ENCODE measurements at regions not wholly inside any gene's neighbourhood (a gene's known extent, or its start where the extent isn't known, plus 50 kb on each side); places are given as distances from the start of the nearest gene placed in this dataset.

- H3K27me3 Mint-ChIP-seq: no peaks in the 10 kb centered on the region
- H3K36me3 Mint-ChIP-seq: no peaks in the 10 kb centered on the region
- H3K27ac Mint-ChIP-seq: no peak overlapping the region
- peaks cover 9% of the 10 kb centered on the region for H3K4me1 Mint-ChIP-seq (ENCODE audit: unreplicated experiment)
- H3K9me3 Mint-ChIP-seq: no peaks in the 10 kb centered on the region
- H3K4me3 Mint-ChIP-seq: no peak overlapping the region
- TF ChIP-seq, protein P1, sequence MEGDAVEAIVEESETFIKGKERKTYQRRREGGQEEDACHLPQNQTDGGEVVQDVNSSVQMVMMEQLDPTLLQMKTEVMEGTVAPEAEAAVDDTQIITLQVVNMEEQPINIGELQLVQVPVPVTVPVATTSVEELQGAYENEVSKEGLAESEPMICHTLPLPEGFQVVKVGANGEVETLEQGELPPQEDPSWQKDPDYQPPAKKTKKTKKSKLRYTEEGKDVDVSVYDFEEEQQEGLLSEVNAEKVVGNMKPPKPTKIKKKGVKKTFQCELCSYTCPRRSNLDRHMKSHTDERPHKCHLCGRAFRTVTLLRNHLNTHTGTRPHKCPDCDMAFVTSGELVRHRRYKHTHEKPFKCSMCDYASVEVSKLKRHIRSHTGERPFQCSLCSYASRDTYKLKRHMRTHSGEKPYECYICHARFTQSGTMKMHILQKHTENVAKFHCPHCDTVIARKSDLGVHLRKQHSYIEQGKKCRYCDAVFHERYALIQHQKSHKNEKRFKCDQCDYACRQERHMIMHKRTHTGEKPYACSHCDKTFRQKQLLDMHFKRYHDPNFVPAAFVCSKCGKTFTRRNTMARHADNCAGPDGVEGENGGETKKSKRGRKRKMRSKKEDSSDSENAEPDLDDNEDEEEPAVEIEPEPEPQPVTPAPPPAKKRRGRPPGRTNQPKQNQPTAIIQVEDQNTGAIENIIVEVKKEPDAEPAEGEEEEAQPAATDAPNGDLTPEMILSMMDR (conservative IDR thresholded peaks at IDR 0.05): no peak
- no peak for DNase-seq (ENCODE audit: extremely low spot score, unreplicated experiment)
Measured at GRCh38 chr2:88856409-88857135, 165.1 kb downstream of the RPIA start.

DNA sequence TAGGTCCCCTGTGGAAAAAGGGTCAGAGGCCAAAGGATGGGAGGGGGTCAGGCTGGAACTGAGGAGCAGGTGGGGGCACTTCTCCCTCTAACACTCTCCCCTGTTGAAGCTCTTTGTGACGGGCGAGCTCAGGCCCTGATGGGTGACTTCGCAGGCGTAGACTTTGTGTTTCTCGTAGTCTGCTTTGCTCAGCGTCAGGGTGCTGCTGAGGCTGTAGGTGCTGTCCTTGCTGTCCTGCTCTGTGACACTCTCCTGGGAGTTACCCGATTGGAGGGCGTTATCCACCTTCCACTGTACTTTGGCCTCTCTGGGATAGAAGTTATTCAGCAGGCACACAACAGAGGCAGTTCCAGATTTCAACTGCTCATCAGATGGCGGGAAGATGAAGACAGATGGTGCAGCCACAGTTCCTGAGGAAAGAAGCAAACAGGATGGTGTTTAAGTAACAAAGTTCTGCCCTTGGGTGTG is 165.8 kb downstream of the RPIA start:
- Mint-ChIP-seq H3K27ac (no peak overlapping the region), H3K4me3 (no peak overlapping the region), H3K36me3 (no peaks in the 10 kb centered on the region), H3K9me3 (no peaks in the 10 kb centered on the region), H3K27me3 (no peaks in the 10 kb centered on the region), H3K4me1 (ENCODE audit: unreplicated experiment) (peaks cover 9% of the 10 kb centered on the region)
- TF ChIP-seq, protein P1 (conservative IDR thresholded peaks at IDR 0.05): no peak
- no peak for DNase-seq (ENCODE audit: extremely low spot score, unreplicated experiment)

- DNase-seq (ENCODE audit: extremely low spot score, unreplicated experiment): no peak
- no peak overlapping the region for H3K4me3 Mint-ChIP-seq
Measured at GRCh38 chr2:88857951-88858411, 166.5 kb downstream of the RPIA start.

GRCh38 chr2:88859461-88859860 is 168.0 kb downstream of the RPIA start:
- peaks cover 9% of the 10 kb centered on the region for H3K4me1 Mint-ChIP-seq (ENCODE audit: unreplicated experiment)
- TF ChIP-seq, protein P1 (conservative IDR thresholded peaks at IDR 0.05): no peak
- H3K36me3 Mint-ChIP-seq: no peaks in the 10 kb centered on the region
- H3K9me3 Mint-ChIP-seq: no peaks in the 10 kb centered on the region
- DNase-seq (ENCODE audit: extremely low spot score, unreplicated experiment): no peak
- no peak overlapping the region for H3K27ac Mint-ChIP-seq
- no peak overlapping the region for H3K4me3 Mint-ChIP-seq
- H3K27me3 Mint-ChIP-seq: no peaks in the 10 kb centered on the region

More at GRCh38 chr2:88857951-88858411, 166.5 kb downstream of the RPIA start:
- TF ChIP-seq, protein P1 (conservative IDR thresholded peaks at IDR 0.05): no peak
- Mint-ChIP-seq H3K27me3 (no peaks in the 10 kb centered on the region), H3K27ac (no peak overlapping the region), H3K4me1 (ENCODE audit: unreplicated experiment) (peaks cover 9% of the 10 kb centered on the region), H3K36me3 (no peaks in the 10 kb centered on the region), H3K9me3 (no peaks in the 10 kb centered on the region)

GRCh38 chr2:88860421-88861075 is 169.1 kb downstream of the RPIA start:
- H3K4me1 Mint-ChIP-seq (ENCODE audit: unreplicated experiment): peaks cover 9% of the 10 kb centered on the region
- TF ChIP-seq, protein P1 (conservative IDR thresholded peaks at IDR 0.05): no peak
- H3K9me3 Mint-ChIP-seq: no peaks in the 10 kb centered on the region
- no peaks in the 10 kb centered on the region for H3K36me3 Mint-ChIP-seq
- no peak overlapping the region for H3K4me3 Mint-ChIP-seq
- no peak for DNase-seq (ENCODE audit: extremely low spot score, unreplicated experiment)
- H3K27me3 Mint-ChIP-seq: no peaks in the 10 kb centered on the region
- H3K27ac Mint-ChIP-seq: no peak overlapping the region

All from type B pancreatic cell (in vitro differentiated cells).